ENCODE measurements at regions not wholly inside any gene's neighbourhood (a gene's known extent, or its start where the extent isn't known, plus 50 kb on each side); places are given as distances from the start of the nearest gene placed in this dataset.

DNA sequence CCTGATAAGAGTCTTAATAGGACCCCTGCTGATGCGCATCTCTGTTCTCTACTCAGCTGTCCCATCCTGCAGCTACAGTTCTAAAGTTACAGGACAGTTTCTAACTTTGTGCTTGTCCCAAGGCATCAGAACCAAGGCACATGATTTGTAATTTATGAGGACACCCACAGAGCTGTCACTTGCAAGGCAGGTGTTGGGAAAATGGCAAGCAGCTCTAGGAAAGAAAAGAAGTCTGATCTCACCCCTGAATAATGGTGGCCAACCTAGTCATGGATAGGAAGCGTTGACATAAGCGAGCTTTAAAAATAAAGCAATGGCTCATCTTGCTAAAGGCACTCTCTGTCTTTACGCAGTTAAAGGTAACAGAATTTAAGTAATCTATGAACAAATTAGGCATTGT lies 127.6 kb upstream of the VGLL2 start:
- TF ChIP-seq, protein P1, sequence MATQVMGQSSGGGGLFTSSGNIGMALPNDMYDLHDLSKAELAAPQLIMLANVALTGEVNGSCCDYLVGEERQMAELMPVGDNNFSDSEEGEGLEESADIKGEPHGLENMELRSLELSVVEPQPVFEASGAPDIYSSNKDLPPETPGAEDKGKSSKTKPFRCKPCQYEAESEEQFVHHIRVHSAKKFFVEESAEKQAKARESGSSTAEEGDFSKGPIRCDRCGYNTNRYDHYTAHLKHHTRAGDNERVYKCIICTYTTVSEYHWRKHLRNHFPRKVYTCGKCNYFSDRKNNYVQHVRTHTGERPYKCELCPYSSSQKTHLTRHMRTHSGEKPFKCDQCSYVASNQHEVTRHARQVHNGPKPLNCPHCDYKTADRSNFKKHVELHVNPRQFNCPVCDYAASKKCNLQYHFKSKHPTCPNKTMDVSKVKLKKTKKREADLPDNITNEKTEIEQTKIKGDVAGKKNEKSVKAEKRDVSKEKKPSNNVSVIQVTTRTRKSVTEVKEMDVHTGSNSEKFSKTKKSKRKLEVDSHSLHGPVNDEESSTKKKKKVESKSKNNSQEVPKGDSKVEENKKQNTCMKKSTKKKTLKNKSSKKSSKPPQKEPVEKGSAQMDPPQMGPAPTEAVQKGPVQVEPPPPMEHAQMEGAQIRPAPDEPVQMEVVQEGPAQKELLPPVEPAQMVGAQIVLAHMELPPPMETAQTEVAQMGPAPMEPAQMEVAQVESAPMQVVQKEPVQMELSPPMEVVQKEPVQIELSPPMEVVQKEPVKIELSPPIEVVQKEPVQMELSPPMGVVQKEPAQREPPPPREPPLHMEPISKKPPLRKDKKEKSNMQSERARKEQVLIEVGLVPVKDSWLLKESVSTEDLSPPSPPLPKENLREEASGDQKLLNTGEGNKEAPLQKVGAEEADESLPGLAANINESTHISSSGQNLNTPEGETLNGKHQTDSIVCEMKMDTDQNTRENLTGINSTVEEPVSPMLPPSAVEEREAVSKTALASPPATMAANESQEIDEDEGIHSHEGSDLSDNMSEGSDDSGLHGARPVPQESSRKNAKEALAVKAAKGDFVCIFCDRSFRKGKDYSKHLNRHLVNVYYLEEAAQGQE (IDR thresholded peaks at IDR 0.05) = no peak
- TF ChIP-seq YY1 (IDR thresholded peaks at IDR 0.05) (no peak), EGR1 (IDR thresholded peaks at IDR 0.05; ENCODE audit: low read depth in 2 of 2) (no peak), JUND (IDR thresholded peaks at IDR 0.05) (no peak), NR2F2 (IDR thresholded peaks at IDR 0.05) (no peak), GABPA (IDR thresholded peaks at IDR 0.05 in 1 of 2, conservative IDR thresholded peaks at IDR 0.05 in 1 of 2) (no peak), RAD21 (IDR thresholded peaks at IDR 0.05) (no peak), TAF1 (conservative IDR thresholded peaks at IDR 0.05) (no peak), HNF4A (conservative IDR thresholded peaks at IDR 0.05) (no peak), HNF4G (IDR thresholded peaks at IDR 0.05) (no peak), SP1 (IDR thresholded peaks at IDR 0.05) (no peak)
- TF ChIP-seq, protein P2, sequence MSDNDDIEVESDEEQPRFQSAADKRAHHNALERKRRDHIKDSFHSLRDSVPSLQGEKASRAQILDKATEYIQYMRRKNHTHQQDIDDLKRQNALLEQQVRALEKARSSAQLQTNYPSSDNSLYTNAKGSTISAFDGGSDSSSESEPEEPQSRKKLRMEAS (IDR thresholded peaks at IDR 0.05) = no peak
- TF ChIP-seq, protein P3, sequence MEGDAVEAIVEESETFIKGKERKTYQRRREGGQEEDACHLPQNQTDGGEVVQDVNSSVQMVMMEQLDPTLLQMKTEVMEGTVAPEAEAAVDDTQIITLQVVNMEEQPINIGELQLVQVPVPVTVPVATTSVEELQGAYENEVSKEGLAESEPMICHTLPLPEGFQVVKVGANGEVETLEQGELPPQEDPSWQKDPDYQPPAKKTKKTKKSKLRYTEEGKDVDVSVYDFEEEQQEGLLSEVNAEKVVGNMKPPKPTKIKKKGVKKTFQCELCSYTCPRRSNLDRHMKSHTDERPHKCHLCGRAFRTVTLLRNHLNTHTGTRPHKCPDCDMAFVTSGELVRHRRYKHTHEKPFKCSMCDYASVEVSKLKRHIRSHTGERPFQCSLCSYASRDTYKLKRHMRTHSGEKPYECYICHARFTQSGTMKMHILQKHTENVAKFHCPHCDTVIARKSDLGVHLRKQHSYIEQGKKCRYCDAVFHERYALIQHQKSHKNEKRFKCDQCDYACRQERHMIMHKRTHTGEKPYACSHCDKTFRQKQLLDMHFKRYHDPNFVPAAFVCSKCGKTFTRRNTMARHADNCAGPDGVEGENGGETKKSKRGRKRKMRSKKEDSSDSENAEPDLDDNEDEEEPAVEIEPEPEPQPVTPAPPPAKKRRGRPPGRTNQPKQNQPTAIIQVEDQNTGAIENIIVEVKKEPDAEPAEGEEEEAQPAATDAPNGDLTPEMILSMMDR (IDR thresholded peaks at IDR 0.05; ENCODE audit: low read depth, low read length, missing input control) = no peak
- TF ChIP-seq, protein P4, sequence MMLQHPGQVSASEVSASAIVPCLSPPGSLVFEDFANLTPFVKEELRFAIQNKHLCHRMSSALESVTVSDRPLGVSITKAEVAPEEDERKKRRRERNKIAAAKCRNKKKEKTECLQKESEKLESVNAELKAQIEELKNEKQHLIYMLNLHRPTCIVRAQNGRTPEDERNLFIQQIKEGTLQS (IDR thresholded peaks at IDR 0.05) = no peak
